ENCODE measurements at regions not wholly inside any gene's neighbourhood (a gene's known extent, or its start where the extent isn't known, plus 50 kb on each side); places are given as distances from the start of the nearest gene placed in this dataset.

DNA sequence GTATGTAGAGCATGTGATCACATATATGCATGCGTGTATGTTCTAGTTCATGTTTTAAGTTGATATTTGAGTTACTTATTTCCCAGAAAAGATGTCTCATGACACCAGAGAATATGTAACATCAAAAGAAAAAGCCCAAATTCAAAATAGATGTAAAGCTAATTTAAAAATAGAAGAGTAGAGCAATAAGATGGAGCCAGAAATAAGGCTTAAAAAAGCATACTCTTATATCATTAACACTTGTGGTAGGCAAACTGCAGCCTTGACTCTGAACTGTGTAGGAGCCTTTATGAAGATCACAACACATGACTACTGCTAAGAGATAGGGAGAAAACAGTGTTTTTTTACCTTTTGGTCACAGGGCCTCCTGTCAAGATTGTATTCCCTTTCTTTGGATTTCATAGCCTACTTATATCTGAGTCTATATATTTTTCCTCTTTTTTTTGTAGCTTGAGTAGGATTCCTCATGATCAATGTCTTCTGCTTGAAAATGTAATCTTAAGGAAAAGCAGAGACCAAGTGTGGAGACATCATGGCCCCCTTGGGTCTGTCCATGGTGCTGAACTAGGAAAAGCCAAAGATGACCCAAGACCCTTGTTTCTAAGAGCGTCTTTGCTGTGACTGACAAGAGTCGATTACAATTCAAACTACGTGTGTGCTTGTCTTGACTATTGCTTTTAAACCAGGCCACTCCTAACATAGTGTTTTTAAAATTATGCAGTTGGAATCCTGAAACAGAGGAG is 390.4 kb downstream of the SHISA9 start:
- DNase-seq (ENCODE audit: low read depth) = no peak

DNA sequence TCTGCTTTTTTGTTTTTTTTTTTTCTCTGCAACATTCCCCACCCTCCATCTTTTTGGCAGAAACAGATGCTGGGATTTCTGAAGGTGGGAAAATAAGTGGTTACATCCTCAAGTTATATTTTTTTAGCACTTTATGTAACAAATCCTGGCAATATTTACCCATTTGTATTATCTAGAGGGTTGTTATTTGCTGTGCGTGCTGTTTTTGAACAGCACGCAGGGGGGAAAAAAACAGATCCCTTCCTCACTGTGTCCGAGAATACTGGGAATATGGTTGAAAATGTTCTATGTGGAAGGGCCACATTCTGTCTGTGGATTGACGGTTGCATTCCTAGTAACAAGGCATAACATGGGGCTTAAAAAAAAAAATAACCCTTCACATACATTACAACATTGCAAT is 394.8 kb downstream of the SHISA9 start:
- no peak for DNase-seq (ENCODE audit: low read depth)

DNA sequence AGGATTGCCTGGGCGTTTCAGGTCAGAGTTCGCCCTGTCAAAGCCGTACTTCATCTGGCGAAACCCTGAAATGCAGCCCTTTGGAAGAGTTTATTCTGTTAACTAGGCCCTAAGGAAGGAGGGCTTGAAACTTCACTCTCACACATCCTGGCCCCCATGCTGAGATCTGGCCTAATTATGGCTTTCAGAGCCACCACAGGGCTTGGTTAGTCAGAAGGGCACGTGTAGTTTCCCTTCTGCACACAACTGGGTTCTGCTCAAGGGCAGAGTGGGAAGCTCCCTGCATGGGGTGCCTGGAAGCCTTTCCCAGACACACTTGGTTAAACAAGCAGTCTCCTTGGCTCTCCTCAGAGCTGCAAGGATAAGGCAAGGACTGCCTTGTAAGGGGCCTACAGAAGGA is 397.3 kb downstream of the SHISA9 start:
- DNase-seq (ENCODE audit: low read depth) = no peak

DNA sequence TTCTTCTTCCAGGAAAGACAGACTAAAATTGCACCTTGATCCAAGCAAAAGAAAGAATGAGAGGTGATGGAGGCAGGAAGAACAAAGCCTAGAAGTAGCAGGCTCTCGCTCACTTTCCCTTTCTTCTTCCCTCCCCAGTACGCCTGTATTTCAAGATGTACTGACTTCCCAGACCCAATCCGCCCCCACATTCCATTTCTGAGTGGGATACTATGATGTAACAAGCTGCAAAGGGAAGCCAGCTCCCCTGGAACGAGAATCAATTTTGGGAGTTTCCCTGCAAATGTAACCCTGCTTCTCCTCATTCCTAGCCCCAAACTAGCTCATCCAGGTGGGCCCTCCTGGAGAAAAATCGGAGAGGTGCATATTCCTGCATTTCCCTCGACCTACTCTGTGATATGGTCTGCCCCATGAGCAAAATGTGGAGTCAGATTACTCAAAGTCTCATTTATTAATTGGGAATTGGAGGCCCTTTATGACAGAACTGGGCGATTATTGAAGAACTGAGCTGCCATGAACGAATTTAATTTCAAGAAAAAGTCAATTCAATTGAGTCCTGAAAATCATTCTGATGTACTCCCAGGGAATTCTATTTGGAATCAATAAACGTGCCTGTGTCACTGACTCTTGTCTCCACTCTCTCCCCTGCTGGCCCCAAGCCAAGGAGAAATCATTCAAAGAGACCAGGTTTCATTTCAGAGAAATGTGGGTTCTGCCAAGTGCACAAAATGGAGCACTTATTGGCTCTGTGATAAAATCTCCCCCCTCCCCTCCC is 398.9 kb downstream of the SHISA9 start:
- DNase-seq (ENCODE audit: low read depth) = no peak

DNA sequence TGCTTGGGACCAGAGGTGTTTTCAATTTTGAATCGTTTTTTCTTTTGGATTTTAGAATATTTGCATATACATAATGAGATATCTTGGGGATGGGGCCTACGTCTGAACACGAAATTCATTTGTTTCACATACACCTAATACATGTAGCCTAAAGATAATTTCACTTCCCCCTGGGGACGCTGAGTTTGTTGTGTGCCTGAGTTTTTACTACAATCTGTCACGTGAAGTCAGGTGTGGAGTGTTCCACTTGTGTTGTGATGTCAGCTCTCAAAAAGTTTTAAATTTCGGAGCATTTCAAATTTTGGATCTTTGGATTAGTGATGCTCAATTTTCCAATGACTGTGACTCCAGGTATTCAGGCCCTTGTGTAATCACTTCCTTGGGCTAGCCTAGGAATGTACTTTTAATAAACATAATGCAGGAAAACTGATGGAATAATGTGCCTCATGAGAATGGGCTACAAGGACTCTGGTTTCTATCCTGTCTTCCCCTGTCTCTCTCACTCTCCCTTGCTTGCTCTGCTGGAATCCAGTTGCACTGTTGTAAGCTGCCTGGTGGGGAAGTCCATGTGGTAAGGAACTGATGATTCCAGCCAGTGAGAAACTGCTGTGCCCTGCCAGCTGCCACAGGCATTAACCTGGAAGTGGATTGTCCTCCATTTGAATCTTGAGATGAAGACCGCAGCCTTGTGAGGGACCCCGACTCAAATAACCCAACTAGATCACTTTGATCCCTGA is 403.8 kb downstream of the SHISA9 start:
- no peak for DNase-seq (ENCODE audit: low read depth)

DNA sequence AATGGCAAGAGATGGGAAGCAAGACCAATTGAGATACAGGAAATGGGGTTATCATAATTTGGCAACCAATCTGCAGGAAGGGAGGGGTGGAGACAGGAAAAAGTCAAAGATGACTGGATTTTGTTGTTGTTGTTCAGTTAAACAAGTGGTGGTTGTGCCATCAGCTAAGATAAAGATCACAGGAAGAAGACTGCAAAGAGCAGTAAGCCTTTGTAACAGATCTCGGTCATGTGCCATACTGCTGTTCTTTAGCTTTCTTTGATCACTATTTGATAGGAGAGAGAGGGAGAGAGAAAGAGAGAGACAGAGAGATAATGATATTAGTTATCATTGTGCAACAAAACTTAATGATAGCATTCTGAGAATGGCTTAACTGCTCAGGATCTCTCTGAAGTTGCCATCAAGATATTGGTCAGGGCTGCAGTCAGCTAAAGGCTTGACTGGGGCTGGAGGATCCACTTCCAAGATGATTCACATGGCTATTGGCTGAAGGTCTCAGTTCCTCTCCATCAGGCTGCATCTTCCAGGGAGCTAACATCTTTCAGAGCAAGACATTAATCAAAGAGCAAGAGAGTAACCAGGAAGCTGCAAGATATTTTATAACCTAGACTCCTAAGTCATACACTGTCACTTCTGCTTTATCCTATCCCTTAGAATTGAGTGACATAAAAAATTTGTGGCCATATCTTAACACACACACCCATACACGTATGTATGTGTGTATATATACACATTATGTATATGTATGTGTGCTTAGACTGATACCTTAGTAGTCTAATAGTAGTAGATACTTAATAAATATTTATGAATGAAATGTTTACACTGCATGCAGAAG is 405.0 kb downstream of the SHISA9 start:
- no peak for DNase-seq (ENCODE audit: low read depth)

DNA sequence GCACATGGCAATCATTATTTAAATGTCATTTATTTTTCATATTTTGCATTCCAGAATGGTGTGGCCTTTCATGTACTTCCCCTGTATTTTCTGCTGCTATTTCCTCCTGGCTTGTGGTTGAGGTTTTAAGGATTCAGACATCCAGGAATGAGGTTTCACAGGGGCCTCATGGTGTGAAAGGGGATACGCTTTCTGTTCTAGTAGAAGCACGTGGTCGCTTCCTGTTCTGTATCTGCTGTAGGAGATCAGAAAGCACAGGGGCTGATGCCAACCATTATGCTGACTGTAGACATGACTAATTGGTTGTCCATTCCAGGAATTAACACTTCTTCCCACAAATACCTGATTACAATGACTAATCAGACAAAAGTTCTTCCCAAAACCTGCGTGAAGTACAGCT is 405.9 kb downstream of the SHISA9 start:
- DNase-seq (ENCODE audit: low read depth) = no peak

DNA sequence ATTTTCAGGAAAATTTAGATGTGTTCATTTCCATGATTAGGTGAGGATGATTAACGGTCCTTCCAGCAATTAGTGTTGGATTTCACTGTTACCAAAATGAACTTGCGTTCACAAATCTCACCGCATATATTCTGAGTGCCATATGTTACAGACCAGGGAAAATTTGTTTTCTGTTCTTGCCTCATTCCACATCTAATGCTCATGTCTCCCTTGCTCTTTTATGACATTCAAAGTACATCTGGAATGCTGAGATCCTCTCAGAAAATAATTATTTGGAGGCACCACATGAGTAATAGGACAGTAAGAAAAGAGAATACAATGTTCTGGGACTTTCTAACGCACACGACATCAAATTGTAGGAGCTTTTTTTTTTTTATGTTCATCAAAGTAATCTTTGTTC is 406.5 kb downstream of the SHISA9 start:
- DNase-seq (ENCODE audit: low read depth) = no peak

DNA sequence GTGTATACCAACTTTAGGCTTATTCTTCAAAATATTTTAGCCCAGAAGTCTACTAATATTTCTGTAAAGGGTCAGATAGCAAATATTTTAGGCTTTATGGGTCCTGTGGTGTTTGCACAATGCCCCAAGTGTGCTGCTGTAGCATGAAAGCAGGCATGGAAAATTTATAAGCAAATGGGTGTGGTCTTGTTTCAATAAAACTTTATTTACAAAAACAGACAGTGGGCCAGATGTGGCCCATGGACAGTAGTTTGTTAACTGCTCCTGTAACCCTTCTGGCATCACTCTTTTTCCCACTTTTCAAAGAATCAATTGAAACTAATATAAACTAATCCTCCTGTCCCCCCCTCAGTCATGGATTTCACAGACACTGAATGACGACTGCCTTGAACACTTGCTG is 410.7 kb downstream of the SHISA9 start:
- no peak for DNase-seq (ENCODE audit: low read depth)

DNA sequence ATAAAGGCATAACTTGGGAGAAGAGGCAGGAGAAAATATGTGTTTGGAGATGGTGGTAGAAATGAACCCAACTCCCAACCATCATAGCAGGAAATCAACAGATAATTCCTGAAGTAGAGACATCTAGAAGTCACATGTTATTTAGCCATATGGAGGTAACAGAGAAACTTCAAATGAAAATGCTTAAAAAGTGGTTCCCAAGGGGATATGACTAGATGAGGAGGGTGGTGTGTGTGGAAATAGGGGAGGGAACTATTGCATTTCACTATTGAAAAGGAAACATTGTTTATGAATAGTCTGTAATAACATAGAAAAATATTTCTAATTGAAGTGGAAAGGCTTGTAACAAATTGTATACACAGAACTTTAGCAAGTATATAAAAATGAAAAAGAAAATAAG is 412.0 kb downstream of the SHISA9 start:
- no peak for DNase-seq (ENCODE audit: low read depth)

DNA sequence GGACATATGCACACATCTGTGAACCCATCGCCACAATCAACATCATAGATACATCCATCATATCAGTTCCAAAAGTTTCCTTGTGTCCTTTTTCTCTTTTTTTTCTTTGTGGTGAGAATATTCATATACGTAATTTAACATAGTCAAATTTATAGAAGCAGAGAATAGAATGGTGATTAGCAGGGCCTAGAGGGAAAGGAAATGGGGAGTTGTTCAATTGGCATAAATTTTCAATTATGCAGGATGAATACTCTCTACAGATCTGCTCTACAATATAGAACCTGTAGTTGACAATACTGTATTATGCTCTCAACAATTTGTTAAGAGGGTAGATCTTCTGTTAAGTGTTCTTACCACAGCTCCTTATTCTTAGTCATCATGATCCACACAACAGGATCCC is 413.2 kb downstream of the SHISA9 start:
- no peak for DNase-seq (ENCODE audit: low read depth)

DNA sequence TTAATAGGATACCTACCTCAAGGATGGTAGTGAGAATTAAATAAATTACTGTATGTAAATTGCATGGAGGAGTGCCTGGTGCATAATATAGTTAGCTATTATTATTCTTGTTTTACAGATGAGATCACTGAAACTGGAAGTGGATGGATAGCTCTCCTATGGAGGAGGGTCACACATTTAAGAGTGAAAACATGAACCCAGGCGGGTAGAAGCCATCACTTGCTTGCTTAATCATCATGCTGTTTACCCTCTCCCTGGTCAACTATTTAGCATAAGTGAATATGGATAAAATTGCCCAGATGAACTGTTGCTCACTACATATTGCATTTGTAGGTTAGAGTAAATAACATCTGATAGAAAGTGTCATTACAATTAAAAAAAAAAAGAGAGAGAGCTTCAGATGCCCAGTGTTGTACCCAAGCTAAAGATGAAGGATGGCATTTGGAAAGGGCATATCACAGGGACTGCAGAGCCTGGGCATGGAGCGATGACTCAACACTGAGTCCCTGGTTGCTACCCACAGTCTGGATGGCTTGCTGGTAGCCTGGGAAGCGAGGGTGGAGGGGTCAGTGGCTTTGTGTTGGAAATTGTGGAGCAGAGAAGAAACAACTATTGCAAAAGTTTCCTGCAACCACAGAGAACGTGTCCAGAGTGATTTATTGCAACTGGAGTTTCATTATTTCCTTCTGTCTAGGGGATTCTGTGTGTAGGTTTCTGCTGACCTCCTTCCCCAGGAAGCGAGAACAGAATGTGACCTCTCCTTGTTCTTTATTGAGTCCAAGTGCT is 414.4 kb downstream of the SHISA9 start:
- DNase-seq (ENCODE audit: low read depth) = no peak

DNA sequence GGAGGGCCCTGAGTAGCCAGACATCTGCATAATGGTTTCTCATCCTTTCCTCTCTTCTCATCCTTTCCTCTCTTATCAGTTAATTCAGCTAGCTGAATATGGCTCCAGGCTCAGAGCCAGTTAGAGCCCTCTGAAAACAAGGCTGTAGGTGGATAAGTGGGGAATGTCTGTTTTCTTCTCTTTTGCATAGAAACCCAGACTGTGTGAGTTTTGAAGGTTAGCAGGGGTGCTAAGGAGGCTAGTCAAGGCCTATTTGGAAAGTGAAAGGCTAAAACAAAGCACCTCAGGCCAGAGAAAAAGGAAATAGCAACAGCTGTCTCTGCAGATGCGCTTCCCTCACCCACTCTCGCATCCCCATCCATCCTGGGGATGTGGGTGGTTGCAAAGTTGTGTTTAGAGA is 420.9 kb downstream of the SHISA9 start:
- DNase-seq (ENCODE audit: low read depth) = no peak

DNA sequence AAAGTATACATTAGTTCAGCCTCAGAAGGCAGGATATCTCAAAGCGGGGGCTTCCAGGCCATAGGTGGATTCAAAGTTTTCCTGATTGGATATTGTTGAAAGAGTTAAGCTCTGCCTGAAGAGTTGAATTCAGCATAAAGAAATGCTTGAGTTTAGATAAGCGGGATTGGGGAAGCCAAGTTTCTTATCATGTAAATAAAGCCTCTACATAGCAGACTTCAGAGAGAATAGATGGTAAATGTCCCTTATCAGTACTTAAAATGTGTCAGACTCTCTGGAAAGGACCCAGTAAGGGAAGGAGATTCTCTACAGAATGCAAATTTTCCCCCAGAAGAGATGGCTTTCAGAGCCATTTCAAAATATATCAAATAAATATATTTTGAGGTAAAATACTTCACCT is 423.5 kb downstream of the SHISA9 start:
- no peak for DNase-seq (ENCODE audit: low read depth)

DNA sequence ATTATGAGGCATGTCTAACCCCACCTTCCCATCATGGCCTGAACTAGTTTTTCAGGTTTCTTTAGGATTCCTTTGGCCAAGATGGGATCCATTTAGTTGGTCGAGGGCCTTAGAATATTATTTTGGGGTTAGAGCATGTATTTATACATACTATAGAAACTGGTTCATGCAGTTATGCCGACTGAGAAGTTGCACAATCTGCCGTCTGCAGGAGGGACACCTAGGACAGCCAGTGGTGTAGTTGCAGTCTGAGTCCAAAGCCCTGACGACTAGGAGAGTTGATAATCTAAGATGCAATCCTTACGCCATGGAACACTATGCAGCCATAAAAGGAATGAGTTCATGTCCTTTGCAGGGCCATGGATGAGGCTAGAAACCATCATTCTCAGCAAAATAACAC is 424.0 kb downstream of the SHISA9 start:
- no peak for DNase-seq (ENCODE audit: low read depth)

DNA sequence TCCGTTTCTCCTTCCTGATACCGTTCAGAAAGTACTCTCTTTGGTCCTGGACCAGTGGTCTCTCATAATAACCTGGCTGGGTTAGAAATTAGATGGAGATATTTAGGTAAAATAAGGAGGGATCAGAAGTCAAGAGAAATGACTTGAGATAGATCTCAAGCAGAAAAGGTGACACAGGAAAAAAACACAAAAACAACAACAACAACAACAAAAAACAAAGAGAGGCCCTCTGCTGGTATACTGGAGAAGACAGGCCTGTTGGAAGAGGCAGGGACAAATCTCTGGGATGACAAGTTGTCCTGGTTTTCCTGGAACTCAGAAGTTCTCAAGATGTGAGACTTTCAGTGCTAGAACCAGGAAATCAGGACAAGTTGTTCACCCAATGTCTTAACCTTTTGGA is 430.5 kb downstream of the SHISA9 start:
- no peak for DNase-seq (ENCODE audit: low read depth)

DNA sequence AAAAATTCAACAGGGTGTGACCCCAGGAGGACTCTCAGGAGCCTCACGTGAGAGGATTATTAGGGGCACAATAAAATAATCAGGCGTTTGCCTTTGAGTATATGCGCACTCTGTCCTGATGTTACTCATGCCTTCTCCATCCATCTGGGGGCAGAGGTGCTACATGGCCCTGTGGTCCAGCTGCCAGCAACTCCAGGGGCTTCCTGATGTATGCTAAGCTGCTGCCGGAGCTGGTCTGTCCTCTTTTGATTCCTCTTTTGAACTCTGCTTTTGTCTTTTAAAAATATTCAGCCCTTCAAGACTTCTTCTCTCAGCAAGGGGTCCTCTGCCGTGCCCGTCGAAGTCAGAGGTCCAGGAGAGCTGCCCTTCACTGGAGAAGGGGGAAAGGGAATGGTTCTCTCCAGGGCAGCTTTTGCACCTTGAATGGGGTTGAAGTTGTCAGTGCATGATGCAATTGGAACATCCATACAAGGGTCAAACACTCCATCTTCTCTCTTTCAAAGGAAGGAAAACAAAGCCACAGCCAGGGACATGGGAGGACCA is 431.4 kb downstream of the SHISA9 start:
- DNase-seq (ENCODE audit: low read depth) = no peak

DNA sequence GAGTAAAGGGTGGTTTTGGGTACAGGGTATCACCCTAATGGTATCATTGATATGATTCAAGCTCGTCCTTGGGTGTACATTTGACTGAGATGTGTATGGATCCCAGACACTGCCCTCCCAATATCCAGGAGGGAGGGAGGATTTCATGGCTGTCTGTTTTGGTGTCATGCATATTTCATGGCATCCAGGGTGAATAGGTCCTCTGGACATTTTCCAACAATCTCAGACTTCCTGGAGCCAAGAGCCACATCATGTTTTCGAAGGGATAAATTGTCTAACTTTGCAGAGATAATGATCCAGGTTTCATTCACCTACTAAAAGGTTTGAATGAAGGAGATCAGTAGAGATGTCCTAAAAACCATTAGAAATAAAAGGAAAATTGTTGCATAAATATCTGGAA is 431.9 kb downstream of the SHISA9 start:
- no peak for DNase-seq (ENCODE audit: low read depth)

DNA sequence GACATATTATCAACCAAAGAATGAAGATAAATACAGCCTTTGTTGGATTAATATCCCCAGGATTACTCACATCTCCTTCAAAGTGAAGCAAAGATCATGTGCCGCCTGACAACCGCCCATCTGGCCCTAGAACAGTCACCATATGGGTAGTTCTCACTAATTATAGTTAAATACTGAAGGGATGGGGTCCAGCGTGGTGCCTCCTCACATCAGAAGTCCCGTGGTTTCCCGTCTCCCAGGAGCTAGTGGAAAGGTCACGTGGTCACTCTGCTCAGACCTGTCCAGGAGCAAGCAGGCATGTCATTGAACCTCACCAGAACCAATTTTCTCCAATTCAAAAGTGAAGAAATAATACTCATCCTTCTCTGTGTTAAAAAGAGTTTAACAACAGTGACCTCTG is 434.5 kb downstream of the SHISA9 start:
- no peak for DNase-seq (ENCODE audit: low read depth)

DNA sequence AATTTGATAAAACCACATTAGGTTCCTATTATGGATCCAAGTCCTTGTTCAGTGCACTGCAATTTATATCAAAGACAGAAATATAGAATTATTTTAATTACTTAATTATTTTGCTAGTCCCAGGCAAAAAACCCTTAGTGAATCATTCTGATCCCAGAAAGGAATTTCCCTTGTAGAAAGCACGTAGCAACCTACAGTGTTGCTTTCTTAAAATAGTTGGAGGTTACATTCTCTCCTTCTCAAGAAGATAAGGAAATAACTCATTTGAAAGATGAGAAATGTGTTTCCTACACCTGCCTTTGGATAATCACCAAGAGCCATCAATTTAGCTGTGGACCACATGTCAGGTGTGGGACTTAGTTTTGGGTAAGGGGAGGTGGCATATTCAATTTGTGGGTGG is 434.9 kb downstream of the SHISA9 start:
- DNase-seq (ENCODE audit: low read depth) = no peak
